ENCODE measurements at regions not wholly inside any gene's neighbourhood (a gene's known extent, or its start where the extent isn't known, plus 50 kb on each side); places are given as distances from the start of the nearest gene placed in this dataset.

- Mint-ChIP-seq H3K9me3 (no peaks in the 10 kb centered on the region), H3K4me3 (no peak overlapping the region)
Observed at GRCh38 chr7:101749891-101750290, 67.5 kb upstream of the CUX1 start.

GRCh38 chr7:101753316-101753715, 64.1 kb upstream of the CUX1 start:
- DNase-seq (ENCODE audit: low spot score), result no peak
- Histone ChIP-seq H3K4me1 (peaks cover 4% of the 10 kb centered on the region), H3K79me2 (ENCODE audit: low read depth) (no peaks in the 10 kb centered on the region), H3K27me3 (no peaks in the 10 kb centered on the region), H3K4me3 (no peak overlapping the region), H3K36me3 (no peaks in the 10 kb centered on the region), H4K20me1 (ENCODE audit: low read depth) (no peaks in the 10 kb centered on the region), H3F3A (ENCODE audit: low read depth) (no peaks in the 10 kb centered on the region), H3K9ac (no peak overlapping the region), H3K4me2 (no peak overlapping the region), H2AFZ (replicated peaks) (peak overlapping the region; percentile 64), H3K27ac (no peak overlapping the region), H3K9me3 (ENCODE audit: low read depth) (no peaks in the 10 kb centered on the region)
- no peaks in the 10 kb centered on the region for H3K36me3 Mint-ChIP-seq
- H3K4me1 Mint-ChIP-seq, result peaks cover 9% of the 10 kb centered on the region
- H3K4me3 Mint-ChIP-seq, result no peak overlapping the region
- TF ChIP-seq EZH2phosphoT487 (IDR thresholded peaks at IDR 0.05) (no peak), EZH2 (IDR thresholded peaks at IDR 0.05) (no peak), CTCF (IDR thresholded peaks at IDR 0.05) (no peak)
- H3K27ac Mint-ChIP-seq, result no peak overlapping the region
- no peaks in the 10 kb centered on the region for H3K27me3 Mint-ChIP-seq (ENCODE audit: insufficient read depth, low read depth)
- H3K9me3 Mint-ChIP-seq, result no peaks in the 10 kb centered on the region

More at GRCh38 chr7:101749891-101750290, 67.5 kb upstream of the CUX1 start:
- H3K27me3 ChIP-seq, result no peaks in the 10 kb centered on the region
- H3K27ac ChIP-seq, result no peak overlapping the region
- H3K27me3 Mint-ChIP-seq (ENCODE audit: insufficient read depth, low read depth), result no peaks in the 10 kb centered on the region
- no peak for DNase-seq (ENCODE audit: low spot score)
- no peaks in the 10 kb centered on the region for H3K79me2 ChIP-seq (ENCODE audit: low read depth)
- no peaks in the 10 kb centered on the region for H3K36me3 ChIP-seq
- H4K20me1 ChIP-seq (ENCODE audit: low read depth), result no peaks in the 10 kb centered on the region
- H3F3A ChIP-seq (ENCODE audit: low read depth), result no peaks in the 10 kb centered on the region
- no peak overlapping the region for H3K4me2 ChIP-seq
- no peak overlapping the region for H3K4me3 ChIP-seq
- no peak overlapping the region for H3K9ac ChIP-seq
- no peak for TF ChIP-seq CTCF (IDR thresholded peaks at IDR 0.05)
- no peak for TF ChIP-seq EZH2 (IDR thresholded peaks at IDR 0.05)
- TF ChIP-seq EZH2phosphoT487 (IDR thresholded peaks at IDR 0.05), result no peak
- H3K27ac Mint-ChIP-seq, result peak overlapping the region; percentile 14
- peaks cover 15% of the 10 kb centered on the region for H3K4me1 ChIP-seq
- no peaks in the 10 kb centered on the region for H3K36me3 Mint-ChIP-seq
- no peak overlapping the region for H2AFZ ChIP-seq (replicated peaks)
- peaks cover 11% of the 10 kb centered on the region for H3K4me1 Mint-ChIP-seq
- no peaks in the 10 kb centered on the region for H3K9me3 ChIP-seq (ENCODE audit: low read depth)

GRCh38 chr7:101754424-101755159, 62.8 kb upstream of the CUX1 start:
- Mint-ChIP-seq H3K9me3 (no peaks in the 10 kb centered on the region), H3K4me1 (peaks cover 9% of the 10 kb centered on the region), H3K27me3 (ENCODE audit: insufficient read depth, low read depth) (no peaks in the 10 kb centered on the region), H3K4me3 (no peak overlapping the region), H3K27ac (peak overlapping the region; percentile 6), H3K36me3 (no peaks in the 10 kb centered on the region)
- no peak for TF ChIP-seq CTCF (IDR thresholded peaks at IDR 0.05)
- no peak for TF ChIP-seq EZH2 (IDR thresholded peaks at IDR 0.05)
- TF ChIP-seq EZH2phosphoT487 (IDR thresholded peaks at IDR 0.05), result no peak
- no peaks in the 10 kb centered on the region for H4K20me1 ChIP-seq (ENCODE audit: low read depth)
- no peak overlapping the region for H3K27ac ChIP-seq
- H3K36me3 ChIP-seq, result no peaks in the 10 kb centered on the region
- H2AFZ ChIP-seq (replicated peaks), result peak overlapping the region; percentile 50
- H3K4me2 ChIP-seq, result no peak overlapping the region
- no peaks in the 10 kb centered on the region for H3K27me3 ChIP-seq
- H3K4me1 ChIP-seq, result peaks cover 4% of the 10 kb centered on the region
- no peaks in the 10 kb centered on the region for H3K79me2 ChIP-seq (ENCODE audit: low read depth)
- DNase-seq (ENCODE audit: low spot score), result no peak
- no peak overlapping the region for H3K9ac ChIP-seq
- no peaks in the 10 kb centered on the region for H3K9me3 ChIP-seq (ENCODE audit: low read depth)
- H3F3A ChIP-seq (ENCODE audit: low read depth), result no peaks in the 10 kb centered on the region
- no peak overlapping the region for H3K4me3 ChIP-seq
